ENCODE measurements at regions not wholly inside any gene's neighbourhood (a gene's known extent, or its start where the extent isn't known, plus 50 kb on each side); places are given as distances from the start of the nearest gene placed in this dataset.

DNA sequence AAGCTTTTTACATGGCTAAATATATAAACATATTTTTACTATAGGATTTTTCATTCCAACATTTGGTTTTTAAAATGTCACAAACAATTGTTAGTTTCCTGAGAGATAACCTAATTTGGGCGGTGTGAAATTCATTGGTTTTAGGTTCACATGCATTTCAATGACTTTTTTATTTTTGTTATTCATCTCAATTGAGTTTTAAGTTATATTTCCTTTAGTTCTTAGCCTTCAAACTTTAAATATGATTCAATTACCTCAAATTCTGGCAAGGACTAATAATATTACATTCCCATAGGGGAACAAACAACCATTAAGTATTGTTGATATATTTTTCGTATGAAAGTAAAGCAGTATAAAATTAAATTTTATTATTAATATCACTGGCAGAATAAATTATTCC, 265.3 kb downstream of the SLITRK6 start:
- TF ChIP-seq, protein P1, sequence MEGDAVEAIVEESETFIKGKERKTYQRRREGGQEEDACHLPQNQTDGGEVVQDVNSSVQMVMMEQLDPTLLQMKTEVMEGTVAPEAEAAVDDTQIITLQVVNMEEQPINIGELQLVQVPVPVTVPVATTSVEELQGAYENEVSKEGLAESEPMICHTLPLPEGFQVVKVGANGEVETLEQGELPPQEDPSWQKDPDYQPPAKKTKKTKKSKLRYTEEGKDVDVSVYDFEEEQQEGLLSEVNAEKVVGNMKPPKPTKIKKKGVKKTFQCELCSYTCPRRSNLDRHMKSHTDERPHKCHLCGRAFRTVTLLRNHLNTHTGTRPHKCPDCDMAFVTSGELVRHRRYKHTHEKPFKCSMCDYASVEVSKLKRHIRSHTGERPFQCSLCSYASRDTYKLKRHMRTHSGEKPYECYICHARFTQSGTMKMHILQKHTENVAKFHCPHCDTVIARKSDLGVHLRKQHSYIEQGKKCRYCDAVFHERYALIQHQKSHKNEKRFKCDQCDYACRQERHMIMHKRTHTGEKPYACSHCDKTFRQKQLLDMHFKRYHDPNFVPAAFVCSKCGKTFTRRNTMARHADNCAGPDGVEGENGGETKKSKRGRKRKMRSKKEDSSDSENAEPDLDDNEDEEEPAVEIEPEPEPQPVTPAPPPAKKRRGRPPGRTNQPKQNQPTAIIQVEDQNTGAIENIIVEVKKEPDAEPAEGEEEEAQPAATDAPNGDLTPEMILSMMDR (IDR thresholded peaks at IDR 0.05; ENCODE audit: borderline replicate concordance, extremely low read depth, low read length, poor library complexity, severe bottlenecking): no peak
- no peak for TF ChIP-seq EZH2 (IDR thresholded peaks at IDR 0.05; ENCODE audit: borderline replicate concordance, low read depth, low read length, severe bottlenecking)
